ENCODE measurements at regions not wholly inside any gene's neighbourhood (a gene's known extent, or its start where the extent isn't known, plus 50 kb on each side); places are given as distances from the start of the nearest gene placed in this dataset.

DNA sequence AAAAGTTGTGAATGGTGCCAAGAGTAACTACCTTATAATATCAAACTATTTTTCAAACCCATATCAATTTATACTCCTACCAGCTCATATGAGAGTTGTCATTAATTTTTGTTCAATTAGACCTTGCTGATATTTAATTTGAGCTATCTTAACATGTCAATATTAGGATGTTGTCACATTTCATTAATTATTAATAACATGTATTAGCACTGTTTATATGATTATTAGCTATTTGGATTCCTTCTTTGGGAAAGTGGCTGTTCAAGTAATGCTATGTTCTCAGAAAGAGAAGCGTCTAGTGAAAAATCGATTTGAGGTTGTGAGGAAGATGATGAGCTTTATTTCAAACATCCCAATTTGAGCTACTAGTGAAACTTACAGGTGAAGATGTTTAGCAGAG, 620.2 kb downstream of the KCNJ3 start:
- Histone ChIP-seq H3F3A (replicated peaks; ENCODE audit: insufficient read depth) (no peaks in the 10 kb centered on the region), H4K20me1 (ENCODE audit: insufficient read depth) (no peaks in the 10 kb centered on the region), H3K4me1 (ENCODE audit: control insufficient read depth in 1 of 2, insufficient read depth in 2 of 2, low read depth in 1 of 2, low read length in 1 of 2) (no peaks in the 10 kb centered on the region; a peak in 1 of 4 replicates), H3K27ac (ENCODE audit: low read depth in 2 of 2, low read length in 1 of 2) (no peak overlapping the region), H2AFZ (ENCODE audit: low read depth) (no peak overlapping the region), H3K9me3 (no peaks in the 10 kb centered on the region), H3K27me3 (ENCODE audit: insufficient read depth) (no peaks in the 10 kb centered on the region), H3K4me3 (ENCODE audit: low read depth in 2 of 2, low read length in 1 of 2) (no peak overlapping the region), H3K36me3 (replicated peaks in 1 of 2; ENCODE audit: control insufficient read depth in 1 of 2, insufficient read depth in 2 of 2, low read length in 1 of 2) (no peaks in the 10 kb centered on the region), H3K9me2 (no peaks in the 10 kb centered on the region), H3K4me2 (no peak overlapping the region), H3K9ac (no peak overlapping the region), H3K79me2 (ENCODE audit: insufficient read depth) (no peaks in the 10 kb centered on the region)
- TF ChIP-seq ZBTB33 (IDR thresholded peaks at IDR 0.05; ENCODE audit: borderline replicate concordance, low read depth) = no peak
- no peak for TF ChIP-seq YY1 (IDR thresholded peaks at IDR 0.05; ENCODE audit: low read depth)
- TF ChIP-seq SIN3A (IDR thresholded peaks at IDR 0.05; ENCODE audit: borderline replicate concordance, low read depth, low read length) = no peak
- no peak for TF ChIP-seq MAX (IDR thresholded peaks at IDR 0.05; ENCODE audit: low read depth)
- TF ChIP-seq TEAD4 (IDR thresholded peaks at IDR 0.05; ENCODE audit: borderline replicate concordance, insufficient read depth) = no peak
- no peak for TF ChIP-seq MEF2A (IDR thresholded peaks at IDR 0.05; ENCODE audit: borderline replicate concordance, low read depth)
- TF ChIP-seq GABPA (IDR thresholded peaks at IDR 0.05; ENCODE audit: low read depth) = no peak
- TF ChIP-seq RCOR1 (IDR thresholded peaks at IDR 0.05; ENCODE audit: low read length) = no peak
- TF ChIP-seq RAD21 (IDR thresholded peaks at IDR 0.05; ENCODE audit: low read length) = no peak
- TF ChIP-seq ELF1 (IDR thresholded peaks at IDR 0.05) = no peak
- TF ChIP-seq RXRA (IDR thresholded peaks at IDR 0.05; ENCODE audit: borderline replicate concordance, low read depth) = no peak
- TF ChIP-seq JUND (IDR thresholded peaks at IDR 0.05) = no peak
- TF ChIP-seq NFIC (IDR thresholded peaks at IDR 0.05; ENCODE audit: borderline replicate concordance) = no peak
- no peak for TF ChIP-seq RFX5 (IDR thresholded peaks at IDR 0.05; ENCODE audit: low read length)
- no peak for TF ChIP-seq CHD2 (IDR thresholded peaks at IDR 0.05; ENCODE audit: low read length, partially characterized antibody)
- no peak for TF ChIP-seq TCF12 (IDR thresholded peaks at IDR 0.05)
- TF ChIP-seq FOSL2 (IDR thresholded peaks at IDR 0.05; ENCODE audit: borderline replicate concordance, low read depth) = no peak
- TF ChIP-seq FOXJ3 (CRISPR knock-in tag; IDR thresholded peaks at IDR 0.05) = no peak
- no peak for TF ChIP-seq MXI1 (IDR thresholded peaks at IDR 0.05; ENCODE audit: low read depth, low read length)
- no peak for DNase-seq
- CTCF ChIA-PET = interaction anchor here (1.2 to 2.9 kb wide), 2 partner anchors 8 to 16 kb away, joined by 4 to 10 read pairs; no protein-coding TSS in a partner anchor
- POLR2A ChIA-PET = no interaction called here
- WGBS (ENCODE audit: low lambda C conversion rate) = 34% methylated on average over 2 of the region's 2 CpGs

DNA sequence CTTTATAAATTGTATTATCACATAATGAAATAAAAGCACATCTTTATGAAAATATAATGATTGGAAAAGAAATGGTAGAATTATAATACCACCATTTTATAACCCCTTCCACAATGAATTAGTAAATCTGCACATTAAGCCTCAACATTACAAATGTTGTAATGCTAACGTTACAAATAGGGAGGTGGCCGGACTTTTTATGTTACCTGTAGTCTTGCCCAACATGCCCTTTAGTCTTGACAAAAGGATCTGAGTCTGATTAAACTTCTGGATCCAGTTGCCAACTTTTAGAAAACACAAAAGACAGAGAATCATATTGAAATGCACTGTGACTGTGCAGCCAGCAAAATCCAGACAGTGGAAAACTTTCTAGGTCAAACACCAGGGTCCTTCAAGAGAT, 617.3 kb downstream of the KCNJ3 start:
- H3K79me2 ChIP-seq (ENCODE audit: insufficient read depth) = no peaks in the 10 kb centered on the region
- H3K9me2 ChIP-seq = no peaks in the 10 kb centered on the region
- no peaks in the 10 kb centered on the region; a peak in 1 of 4 replicates for H3K4me1 ChIP-seq (ENCODE audit: control insufficient read depth in 1 of 2, insufficient read depth in 2 of 2, low read depth in 1 of 2, low read length in 1 of 2)
- H3K27ac ChIP-seq (ENCODE audit: low read depth in 2 of 2, low read length in 1 of 2) = no peak overlapping the region
- TF ChIP-seq TEAD4 (IDR thresholded peaks at IDR 0.05; ENCODE audit: borderline replicate concordance, insufficient read depth) = no peak
- TF ChIP-seq PBX3 (IDR thresholded peaks at IDR 0.05) = no peak
- TF ChIP-seq FOXJ3 (CRISPR knock-in tag; IDR thresholded peaks at IDR 0.05) = no peak
- H3K4me2 ChIP-seq = no peak overlapping the region
- H3K27me3 ChIP-seq (ENCODE audit: insufficient read depth) = no peaks in the 10 kb centered on the region
- no peaks in the 10 kb centered on the region for H3K9me3 ChIP-seq
- H3K4me3 ChIP-seq (ENCODE audit: low read depth in 2 of 2, low read length in 1 of 2) = no peak overlapping the region
- H3K36me3 ChIP-seq (replicated peaks in 1 of 2; ENCODE audit: control insufficient read depth in 1 of 2, insufficient read depth in 2 of 2, low read length in 1 of 2) = no peaks in the 10 kb centered on the region
- POLR2A ChIA-PET = no interaction called here
- CTCF ChIA-PET = no interaction called here
- no peak for DNase-seq
- H4K20me1 ChIP-seq (ENCODE audit: insufficient read depth) = no peaks in the 10 kb centered on the region
- WGBS (ENCODE audit: low lambda C conversion rate) = 41% methylated on average over 2 of the region's 2 CpGs
- H3F3A ChIP-seq (replicated peaks; ENCODE audit: insufficient read depth) = no peaks in the 10 kb centered on the region
- no peak overlapping the region for H2AFZ ChIP-seq (ENCODE audit: low read depth)
- H3K9ac ChIP-seq = no peak overlapping the region
